GM12891 (cell line): ENCODE measurements at regions not wholly inside any gene's neighbourhood (a gene's known extent, or its start where the extent isn't known, plus 50 kb on each side); places are given as distances from the start of the nearest gene placed in this dataset.

Source experiments
- POLR2A ChIP-seq: IDR thresholded peaks from 2 replicates; pipeline ENCODE4 v1.6.1; 2011; ENCODE audit warnings: low read depth, low read length, control low read depth
- POLR2AphosphoS5 ChIP-seq: IDR thresholded peaks from 2 replicates; pipeline ENCODE4 v1.6.1; 2011; ENCODE audit warnings: low read depth, low read length, control low read depth

- TF ChIP-seq POLR2A (no peak), POLR2AphosphoS5 (no peak)
Observed at GRCh38 chr14:40618225-40618898, 988.3 kb upstream of the LRFN5 start.
